HG03095 (cell line): ENCODE measurements at regions not wholly inside any gene's neighbourhood (a gene's known extent, or its start where the extent isn't known, plus 50 kb on each side); places are given as distances from the start of the nearest gene placed in this dataset.

Experiments
- ATAC-seq: cut with Tn5 transposase; IDR thresholded peaks from one replicate; pipeline ENCODE4 v1.9.1; 2021; ENCODE audit warnings: moderate library complexity; ENCODE audit not compliant: unreplicated experiment

DNA sequence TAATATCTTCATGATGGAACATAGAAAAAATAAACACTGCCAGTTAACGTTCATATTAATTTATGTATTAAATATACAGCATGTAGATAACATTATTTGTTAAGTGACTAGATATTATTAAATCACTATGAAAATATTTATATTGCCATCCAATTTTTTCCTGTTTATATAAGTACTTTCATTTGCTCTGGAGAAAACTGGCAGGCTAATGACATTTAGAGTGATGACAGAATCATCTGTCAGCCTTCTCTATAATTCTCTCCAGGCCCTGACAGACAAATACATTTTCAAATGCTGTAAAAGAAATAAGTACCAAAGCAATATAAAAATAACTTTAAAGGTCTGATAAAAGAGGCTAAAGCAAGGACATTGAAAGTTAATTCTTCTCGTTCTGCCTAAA is 2556.7 kb upstream of the PCDH20 start:
- no peak for ATAC-seq

DNA sequence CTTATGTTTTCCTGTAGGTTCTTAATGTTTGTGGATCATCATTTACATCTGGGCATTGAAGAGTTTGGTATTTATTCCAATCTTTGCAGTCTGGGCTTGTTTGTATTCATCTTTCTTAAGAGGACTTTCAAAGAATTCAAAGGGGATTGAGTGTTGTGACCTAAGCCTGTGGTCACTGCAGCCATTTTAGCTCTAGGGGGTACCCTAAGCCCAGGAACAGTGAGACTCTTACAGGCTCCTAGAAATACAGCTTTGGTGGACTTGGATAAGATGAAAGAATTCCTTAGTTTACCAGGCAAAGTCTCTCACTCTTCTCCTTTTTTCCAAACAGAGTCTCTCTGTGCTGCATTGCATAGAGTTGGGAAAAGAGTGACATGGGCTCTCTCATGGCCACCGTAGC is 2539.0 kb upstream of the PCDH20 start:
- ATAC-seq: no peak

DNA sequence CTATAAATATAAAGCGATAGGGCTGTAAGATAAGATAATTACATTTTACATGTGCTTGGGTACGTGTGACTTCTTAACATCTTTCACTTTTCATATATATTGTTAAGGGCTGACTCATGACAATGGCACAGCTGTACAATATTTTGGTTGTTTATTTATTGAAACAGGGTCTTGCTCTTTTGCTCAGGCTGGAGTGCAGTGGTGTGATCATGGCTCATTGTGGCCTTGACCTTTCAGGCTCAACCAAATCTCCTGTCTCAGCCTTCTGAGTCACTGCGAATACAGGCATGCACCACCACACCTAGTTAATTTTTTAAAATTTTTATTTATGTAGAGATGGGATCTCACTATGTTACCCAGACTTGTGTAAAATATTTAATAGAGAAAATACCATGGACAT is 2532.4 kb upstream of the PCDH20 start:
- ATAC-seq: no peak

DNA sequence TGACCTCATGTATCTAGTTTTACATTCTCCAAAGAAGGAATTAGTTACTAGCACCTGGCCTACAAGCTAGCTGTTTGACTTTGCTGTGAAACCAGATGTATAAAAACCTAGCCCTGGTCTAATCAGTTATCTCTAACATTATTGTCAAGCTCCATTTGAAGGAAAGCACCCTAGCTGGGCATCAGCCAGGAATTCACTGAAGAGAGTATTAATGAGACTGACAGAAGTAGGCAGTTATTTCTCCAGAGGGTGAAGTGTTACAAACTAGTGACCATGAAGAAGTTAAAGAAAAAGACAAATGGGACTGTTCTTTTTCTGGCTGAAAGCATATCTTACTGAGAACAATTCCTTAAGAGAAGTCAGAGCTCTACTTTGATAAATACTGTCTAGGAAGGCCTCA is 2529.3 kb upstream of the PCDH20 start:
- ATAC-seq: no peak

DNA sequence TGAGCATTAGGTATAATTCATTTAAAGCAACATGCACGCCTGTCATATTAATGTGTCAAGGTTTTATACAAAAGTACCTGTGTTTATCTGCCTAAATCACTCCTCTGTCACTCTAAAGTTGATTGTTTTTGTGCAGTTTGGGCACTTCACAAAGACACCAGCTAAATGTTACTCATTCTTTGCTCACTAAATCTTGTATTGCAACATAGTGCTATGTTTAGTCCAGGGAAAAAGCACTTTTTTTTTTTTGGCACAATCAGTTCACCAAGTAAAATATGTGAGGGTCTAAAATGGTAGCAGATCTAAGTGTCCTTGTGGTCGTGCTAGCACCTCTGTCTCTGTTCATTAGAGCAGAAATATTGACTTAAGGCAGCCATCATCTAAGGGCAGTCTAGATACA is 2526.7 kb upstream of the PCDH20 start:
- no peak for ATAC-seq

DNA sequence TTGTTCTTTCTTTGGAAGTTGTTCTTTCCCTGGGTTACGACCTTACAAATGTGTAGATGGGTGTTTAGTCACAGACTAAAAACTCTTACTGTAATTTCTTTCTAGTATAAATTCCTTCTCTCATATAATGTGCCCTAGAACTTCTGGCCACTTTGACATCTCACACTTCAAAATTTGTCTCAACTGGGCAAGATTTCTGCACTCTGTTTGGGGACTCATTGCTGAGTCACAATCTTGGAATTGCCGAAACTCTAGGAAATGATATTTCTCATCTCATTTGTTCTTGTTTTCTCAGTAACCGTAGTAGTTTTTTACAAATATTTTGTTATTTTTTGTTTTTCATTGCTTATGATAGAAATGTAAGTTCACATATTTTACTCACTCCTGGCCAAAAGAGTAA is 2523.2 kb upstream of the PCDH20 start:
- ATAC-seq: no peak

DNA sequence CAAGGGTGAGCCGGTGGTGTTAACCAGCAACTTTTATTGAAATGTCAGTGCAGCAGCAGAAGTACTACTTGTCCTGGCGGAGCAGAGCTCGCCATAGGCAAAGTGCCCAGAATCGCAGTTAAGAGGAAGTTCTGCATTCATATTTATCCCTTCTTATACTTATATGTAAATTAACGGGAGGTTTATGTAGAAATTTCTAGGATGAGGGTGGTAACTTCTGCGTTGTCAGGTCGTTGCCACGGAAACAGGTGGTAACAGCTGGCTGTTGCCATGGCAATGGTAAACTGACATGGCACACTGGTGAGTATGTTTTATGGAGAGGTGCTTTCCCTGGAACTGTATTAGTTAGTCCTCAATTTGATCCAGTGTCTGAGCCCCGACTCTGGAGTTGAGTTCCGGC is 2494.9 kb upstream of the PCDH20 start:
- no peak for ATAC-seq

DNA sequence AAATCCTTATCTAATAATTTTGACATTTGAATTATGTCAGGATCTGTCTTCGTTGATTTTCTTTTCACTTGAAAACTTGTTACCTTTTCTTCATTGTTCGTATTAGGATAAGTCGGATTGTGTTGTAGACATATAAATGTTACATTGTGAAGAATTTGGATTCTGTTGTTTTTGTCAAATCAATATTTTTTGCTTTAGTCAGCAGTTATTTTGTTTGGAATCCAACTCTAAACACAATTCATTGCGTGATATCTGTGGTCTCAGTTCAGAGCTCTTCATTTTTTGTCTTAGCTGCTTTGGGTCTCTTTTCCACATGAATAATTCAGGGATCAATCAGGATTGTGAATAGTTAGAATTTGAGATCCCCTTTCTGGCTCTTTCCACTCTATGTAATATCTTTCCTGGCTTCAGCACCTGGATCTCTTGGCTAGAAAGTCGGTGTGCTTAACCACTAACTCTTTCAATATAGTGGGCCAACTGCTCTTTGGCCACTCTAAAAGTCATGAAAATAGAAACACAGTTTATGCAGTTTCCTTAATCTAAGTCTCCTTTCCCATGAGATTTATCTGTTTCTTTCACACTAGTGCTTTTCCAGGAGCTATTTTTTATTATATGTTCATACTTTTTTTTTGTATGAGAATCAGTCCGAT is 2494.2 kb upstream of the PCDH20 start:
- ATAC-seq: no peak

DNA sequence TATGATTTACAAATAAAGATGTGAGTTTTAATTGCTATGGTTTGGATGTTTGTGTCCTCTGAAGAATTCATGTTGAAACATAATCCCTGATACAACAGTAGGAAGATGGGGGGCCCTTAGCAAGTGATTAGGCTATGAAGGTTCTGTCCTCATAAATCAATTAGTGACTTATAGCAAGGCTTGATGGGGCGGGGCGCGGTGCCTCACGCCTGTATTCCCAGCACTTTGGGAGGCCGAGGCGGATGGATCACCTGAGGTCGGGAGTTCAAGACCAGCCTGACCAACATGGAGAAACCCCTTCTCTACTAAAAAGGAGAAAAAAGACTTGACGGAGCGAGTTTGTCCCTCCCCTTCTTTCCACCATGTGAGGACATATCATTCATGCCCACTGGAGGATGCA is 2486.5 kb upstream of the PCDH20 start:
- ATAC-seq: no peak

DNA sequence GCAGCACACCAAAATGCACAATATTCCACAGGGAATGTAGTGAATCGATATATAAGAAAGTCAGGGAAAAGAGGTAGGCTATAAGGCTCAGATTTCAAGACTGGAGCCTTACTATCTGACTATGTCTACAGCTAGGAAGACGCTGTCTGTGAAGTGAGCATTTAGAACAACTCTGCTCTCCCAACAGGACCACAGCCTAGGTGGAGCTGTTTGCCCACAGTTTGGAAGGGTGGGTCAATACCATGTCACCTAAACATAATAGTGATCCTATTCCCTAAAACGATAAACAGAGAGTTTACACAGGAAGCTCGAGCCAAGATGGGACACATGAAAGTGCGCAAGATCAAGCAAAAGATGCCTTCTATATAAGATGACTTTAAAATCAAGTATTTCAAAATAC is 2486.0 kb upstream of the PCDH20 start:
- no peak for ATAC-seq

DNA sequence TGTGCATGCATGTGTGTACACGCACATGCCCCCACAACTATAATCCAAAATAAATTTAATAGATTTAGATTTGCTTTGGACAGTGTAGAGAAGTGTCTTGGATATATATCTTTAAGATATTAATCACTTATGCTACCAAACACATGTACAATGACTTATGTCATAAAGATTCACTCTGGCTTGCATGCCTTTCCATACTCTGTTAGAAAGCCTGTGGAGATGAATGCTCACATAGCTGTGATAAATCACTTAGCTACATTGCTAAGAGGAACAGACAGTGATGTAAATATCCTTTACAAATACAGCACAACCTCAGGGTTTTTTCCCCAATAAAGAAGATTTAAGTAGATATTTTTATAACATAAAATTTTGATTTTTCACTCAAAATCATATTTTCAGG is 2484.8 kb upstream of the PCDH20 start:
- ATAC-seq: no peak

DNA sequence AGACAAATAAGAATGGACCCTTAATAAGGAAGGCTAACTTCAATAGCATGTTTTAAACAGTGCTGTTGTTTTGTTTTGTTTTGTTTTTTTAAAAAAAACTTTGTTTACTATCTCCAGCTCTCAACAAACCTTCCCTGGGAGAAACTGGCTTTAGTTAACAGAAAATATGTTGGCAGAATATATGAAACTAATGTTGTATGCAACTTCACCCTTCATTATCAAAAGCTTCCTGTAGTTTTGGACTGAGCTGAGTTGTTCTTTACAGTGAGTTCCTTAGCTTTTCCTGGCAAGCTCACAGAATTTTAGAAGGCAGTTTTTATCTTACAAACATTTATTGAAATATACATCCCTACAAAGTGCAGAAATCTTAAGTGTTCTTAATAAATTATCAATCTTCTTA is 2480.7 kb upstream of the PCDH20 start:
- no peak for ATAC-seq

DNA sequence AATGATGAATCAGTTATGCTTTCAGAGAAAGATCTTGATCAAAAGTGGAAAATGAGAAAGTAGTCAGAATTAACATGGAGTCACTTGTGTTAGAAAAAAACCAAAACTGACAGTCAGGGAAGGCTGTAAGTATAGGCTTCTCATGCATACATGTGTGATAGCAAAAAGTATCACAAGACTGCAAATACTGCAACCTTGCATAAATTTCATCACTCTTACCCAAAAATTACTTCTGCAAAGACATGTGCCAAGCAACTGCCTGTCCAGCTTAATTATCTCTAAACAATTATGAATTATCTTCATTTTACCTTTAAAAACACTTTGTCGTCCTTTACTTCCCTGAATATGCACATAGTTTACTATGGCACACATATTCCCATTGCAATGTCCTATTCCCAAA is 2466.4 kb upstream of the PCDH20 start:
- no peak for ATAC-seq

DNA sequence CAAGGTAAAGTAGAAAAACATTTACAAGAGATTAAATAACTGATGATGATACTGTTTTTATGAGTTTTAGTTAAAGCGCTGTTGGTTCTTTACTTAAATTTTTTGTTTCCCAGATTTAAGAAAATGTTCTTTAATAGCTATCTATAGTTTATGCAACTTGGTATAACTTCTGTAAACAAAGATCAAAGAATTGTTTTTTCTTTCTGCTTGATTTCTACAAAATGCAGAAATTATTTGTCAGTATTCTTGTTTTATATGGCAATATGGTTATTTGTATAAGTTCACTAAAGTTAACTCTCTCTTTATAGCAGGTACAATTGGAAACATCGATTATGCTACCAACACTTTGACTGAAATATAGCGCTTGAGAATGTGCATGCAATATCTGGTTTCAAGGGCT is 2465.1 kb upstream of the PCDH20 start:
- no peak for ATAC-seq

DNA sequence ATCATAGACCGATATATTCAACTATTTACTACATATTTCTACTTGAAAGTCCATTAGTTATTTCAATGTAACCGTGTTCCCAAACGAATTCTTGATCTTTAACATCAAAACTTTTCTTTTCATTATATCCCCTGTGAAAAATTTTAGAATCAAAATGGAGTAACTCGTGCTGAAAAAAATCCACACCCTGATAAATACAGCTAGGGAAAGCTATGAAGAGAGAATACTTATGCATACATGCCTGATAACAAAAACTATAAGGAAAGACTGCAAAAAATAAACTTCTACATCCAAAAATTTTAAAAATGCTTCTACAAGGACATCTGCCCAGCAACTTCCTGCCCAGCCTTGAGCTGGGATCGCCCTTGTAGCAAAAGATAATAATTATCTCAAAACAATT is 2458.3 kb upstream of the PCDH20 start:
- ATAC-seq: no peak

DNA sequence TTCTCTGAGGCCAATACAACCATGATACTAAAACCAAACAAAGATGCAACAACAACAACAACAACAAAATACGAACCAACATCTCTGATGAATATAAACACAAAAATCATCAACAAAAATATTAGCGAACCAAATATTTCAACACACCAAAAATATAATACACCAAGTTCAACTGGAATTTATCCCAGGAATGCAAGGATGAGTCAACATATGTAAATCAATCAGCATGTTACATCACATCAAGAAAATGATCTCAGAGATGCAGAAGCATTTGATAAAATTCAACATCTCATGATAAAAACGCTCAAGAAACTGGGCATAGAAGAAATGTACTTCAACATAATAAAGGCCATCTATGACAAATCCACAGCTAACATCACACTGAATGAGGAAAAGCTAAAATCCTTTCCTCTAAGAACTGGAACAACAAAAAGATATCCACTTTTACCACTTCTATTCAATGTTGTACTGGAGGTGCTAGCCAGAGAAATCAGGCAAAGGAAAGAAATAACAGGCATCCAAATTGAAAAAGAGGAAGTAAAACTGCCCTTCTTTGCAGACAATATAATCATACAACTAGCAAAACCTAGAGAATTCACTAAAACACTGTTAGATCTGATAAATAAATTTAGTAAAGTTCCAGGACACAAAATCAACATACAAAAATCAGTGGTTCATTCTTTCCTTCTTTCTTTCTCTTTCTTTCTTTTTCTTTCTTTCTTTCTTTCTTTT is 2448.7 kb upstream of the PCDH20 start:
- no peak for ATAC-seq

DNA sequence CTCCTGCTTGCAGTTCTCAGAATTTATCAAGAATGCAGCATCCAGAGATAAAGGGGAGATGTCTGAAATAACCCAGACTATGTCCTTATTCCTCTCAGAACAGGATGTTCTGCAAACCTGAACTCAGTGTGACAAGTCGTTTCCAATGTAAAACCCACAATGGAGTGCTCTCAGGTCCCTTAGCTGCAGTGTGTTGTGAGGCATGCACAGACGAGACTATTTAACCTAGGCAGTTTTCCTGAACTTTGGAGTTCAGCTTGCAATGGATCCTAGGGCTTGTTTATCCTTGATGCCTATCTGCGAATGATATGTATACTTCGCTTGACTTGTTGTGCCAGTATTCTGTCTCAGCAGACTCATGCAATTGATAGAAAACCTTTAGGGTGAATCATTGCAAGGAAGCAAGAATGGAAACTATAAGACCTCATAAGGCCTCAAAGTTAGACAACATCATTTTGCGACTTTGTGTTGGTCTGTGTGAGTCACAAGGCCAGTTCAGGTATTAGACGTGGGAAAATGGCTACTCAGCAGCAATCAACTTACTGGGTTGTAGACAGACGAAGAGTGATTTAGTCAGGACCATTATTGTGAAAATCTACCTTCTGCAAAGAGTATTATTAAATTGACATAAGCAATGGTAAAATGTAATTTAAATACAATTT is 2439.9 kb upstream of the PCDH20 start:
- ATAC-seq: no peak

DNA sequence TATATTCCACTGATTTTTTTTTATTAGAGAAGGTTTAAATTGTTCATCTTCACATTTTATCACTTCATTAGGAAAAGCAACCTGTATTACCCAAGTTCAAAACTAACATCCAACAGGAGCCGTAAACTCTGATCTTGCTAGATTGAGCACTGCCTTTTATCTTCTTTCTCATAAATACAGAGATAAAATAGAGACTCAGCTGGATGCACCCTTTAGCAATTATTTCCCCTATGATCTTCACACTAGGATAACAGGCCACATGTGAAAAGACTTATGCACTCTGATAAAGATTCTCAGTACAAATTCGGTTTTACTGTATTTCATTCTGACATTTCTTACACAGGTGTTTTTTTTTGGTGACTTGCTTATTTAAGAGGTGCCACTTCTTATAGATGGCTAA is 2438.2 kb upstream of the PCDH20 start:
- no peak for ATAC-seq

DNA sequence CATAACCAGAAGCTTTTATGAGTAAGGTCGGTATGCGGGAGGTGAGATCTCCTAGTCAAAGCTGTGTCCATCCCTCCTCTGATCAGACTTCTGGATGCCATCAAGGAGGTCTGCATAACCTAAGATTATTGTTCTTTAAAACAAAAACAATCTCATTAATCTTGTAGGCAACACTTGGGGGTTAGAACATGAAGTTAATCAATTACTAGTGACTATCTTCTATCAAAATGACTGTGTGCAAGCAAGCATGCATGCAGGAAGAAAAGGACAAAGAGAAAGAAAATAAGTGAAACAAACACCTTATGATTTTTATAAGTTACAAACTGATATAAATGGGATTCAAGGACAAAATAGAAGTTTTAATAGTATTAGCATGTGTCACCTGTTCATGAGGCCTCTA is 2435.9 kb upstream of the PCDH20 start:
- no peak for ATAC-seq

DNA sequence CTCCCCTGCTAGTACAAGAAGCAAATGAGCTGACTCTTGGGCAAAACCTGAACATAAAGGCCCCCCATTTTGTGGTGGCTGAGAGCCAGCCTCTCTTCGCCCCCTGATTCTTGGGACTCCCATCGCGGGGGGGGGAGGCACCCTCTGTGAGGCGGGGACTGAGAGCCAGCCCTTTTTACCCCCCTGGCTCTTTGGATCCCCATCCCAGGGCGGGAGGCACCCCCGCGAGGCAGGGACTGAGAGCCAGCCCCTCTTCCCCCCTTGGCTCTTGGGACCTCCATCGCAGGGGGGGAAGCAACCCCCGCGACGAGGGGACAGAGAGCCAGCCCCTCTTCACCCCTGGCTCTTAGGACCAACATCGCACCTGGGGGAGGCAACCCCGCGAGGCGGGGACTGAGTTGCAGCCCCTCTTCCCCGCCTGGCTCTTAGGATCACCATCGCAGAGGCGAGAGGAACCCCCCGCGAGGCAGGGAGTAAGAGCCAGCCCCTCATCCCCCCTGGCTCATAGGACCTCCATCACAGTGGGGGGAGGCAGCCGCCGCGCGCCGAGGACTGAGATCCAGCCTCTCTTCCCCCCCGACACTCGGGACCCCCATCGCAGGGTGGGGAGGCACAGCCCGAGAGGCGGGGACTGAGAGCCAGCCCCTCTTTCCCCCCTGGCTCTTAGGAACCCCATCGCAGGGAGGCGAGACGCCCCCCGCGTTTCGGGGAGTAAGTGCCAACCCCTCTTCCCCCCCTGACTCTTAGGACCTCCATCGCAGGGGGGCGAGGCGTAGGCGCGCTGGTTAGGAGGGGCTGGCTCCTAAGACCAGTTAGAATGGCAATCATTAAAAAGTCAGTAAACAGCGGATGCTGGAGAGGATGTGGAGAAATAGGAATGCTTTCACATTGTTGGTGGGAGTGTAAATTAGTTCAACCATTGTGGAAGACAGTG is 2428.4 kb upstream of the PCDH20 start:
- ATAC-seq: no peak

DNA sequence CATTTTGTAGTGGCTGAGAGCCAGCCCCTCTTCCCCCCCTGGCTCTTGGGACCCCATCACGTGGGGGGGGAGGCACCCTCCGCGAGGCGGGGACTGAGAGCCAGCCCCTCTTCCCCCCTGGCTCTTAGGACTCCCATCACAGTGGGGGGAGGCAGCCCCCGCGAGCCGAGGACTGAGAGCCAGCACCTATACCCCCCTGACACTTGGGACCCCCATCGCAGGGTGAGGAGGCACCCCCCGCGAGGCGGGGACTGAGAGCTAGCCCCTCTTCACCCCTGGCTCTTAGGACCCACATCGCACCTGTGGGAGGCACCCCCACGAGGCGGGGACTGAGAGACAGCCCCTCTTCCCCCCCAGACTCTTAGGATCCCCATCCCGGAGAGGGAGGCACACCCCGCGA is 2426.5 kb upstream of the PCDH20 start:
- no peak for ATAC-seq
